ENCODE measurements at regions not wholly inside any gene's neighbourhood (a gene's known extent, or its start where the extent isn't known, plus 50 kb on each side); places are given as distances from the start of the nearest gene placed in this dataset.

DNA sequence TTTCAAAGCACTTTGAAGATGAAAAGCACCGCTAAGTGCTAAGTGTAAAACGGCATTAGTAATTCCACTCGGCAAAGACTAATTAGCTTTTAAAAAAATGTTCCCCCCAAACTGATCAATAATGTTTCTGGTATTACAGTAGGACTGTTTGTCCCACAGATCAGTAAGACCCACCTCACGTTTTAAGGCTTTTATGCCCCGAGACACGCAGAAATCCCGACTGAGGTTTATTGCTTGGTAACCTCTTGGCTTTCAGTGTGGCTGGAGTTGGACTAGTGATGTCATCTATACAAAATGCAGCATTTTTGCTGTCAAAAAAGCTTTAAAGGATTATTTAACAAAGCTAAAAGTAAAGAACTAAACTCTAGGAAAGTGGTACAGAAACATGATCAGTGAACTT lies 414.6 kb upstream of the PSMD7 start:
- no peak for DNase-seq (ENCODE audit: low spot score)

DNA sequence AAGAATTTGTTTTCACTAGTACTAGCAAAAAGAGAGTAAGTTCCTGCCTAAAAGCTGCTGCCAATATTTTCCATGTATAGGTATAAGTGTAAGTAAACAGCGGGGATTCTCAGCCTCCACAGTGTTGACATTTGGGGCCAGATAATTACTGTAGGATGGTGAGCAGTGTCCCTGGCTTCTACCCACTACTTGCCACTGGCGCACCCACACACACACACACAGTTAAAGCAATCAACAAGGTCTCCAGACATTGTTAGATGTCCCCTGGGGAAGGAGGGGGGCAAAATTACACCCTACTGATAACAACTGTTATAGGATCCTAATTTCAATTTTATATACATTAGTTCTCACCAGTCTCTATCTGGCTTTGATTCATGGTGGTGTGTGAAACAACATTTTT lies 417.0 kb upstream of the PSMD7 start:
- DNase-seq (ENCODE audit: low spot score) = no peak

DNA sequence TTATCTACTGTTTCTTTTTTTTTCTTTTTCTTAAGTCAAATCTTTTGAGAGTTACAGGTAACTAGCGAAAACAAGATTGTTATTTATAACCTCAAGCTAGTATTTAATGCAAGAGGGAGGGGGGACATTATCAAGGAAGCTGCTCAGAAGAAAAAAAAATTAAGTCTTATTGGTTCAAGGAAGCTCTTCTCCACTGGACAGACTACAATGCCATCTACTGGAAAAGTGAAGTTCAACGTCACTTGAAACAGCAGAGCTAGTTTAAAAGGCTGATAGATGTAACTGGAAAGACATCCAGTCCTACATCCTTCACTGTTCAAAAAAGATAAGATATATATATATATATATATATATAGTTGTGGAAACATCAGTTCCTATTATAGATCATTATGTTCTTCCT lies 418.0 kb upstream of the PSMD7 start:
- DNase-seq (ENCODE audit: low spot score) = peak; percentile 17

DNA sequence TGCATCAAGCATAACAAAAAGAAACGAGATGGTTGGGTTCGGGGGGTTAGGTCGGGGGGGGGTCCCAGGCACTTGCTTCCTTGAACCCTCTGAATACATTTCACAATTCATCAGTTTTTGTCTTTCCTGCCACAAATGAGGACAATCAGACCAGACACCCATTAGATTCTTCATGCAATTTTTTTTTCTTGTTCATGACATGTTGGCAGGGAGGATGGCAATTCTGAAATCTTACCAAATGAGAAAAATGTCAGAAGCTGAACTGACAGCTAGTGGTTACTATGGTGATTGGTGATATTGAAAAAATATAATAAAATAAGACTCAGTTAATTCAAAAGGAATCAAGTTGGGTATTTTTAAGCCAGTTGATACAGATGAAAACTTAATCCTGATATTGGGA lies 419.5 kb upstream of the PSMD7 start:
- DNase-seq (ENCODE audit: low spot score) = no peak

DNA sequence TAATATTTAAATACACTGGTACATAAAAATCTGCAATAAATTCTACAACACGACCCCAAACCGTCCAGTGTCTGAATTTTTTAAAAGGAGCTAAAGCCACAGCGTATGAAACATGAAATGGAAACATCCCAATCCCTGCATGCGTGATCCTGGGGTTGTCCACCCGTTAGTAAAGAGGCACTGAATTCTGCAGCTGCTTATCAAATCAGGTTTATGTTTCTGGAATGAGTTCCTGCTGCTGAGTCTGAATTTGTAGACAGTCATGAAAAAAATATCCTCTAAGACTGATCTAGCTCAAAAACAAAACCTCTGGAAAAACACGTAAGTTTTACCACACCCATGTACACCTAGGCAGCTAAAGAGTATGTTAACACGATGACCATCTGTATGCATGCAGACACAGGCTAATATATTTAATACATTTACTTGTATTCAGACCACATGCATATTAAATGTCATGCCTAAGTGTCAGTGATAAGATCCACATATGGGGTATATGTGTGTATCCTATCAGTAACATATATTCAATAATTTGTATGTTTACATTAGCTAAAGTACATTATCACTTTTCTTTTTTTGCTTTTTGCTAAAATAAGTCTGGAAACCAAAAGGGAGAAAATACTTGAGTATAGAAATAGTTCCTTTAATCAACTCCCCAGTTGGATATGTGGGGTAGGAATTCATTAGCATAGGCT lies 420.5 kb upstream of the PSMD7 start:
- no peak for DNase-seq (ENCODE audit: low spot score)

DNA sequence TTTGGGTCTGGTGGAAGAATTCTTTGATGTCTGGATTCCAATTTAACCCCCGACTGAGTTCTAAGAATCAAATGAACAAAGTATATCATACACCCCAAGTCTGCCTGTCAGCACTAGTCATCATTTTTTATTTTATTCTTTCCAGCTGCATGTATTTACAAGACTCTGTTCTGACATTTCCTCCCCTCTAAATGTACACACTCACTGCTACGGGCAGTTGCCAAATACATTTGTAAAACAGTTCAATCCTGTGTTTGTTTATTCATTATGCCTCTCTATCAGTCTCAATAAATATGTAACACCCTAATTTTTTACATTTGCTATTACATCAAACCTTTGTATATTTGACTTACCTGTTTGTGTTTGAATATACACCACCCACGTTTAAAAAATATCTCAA lies 422.3 kb upstream of the PSMD7 start:
- DNase-seq (ENCODE audit: low spot score) = no peak

DNA sequence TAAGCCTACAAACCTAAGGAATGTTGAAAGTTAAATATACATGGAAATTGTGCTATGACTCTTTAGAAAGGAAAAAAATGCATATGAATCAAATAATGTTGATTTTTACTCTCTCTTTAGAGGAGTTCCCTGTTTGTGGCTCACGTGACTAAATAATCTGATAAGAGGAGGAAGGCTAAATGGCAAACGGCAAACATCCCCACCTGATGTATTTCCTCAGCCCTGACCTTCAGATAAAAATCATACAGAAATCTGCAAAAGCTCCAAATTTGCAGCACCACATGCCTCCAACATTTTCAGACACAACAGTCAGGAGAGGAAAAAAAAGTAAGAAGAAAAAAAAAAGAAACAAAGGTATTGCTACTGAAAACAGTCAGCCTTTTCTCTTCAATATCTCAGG lies 423.0 kb upstream of the PSMD7 start:
- DNase-seq (ENCODE audit: low spot score) = no peak

DNA sequence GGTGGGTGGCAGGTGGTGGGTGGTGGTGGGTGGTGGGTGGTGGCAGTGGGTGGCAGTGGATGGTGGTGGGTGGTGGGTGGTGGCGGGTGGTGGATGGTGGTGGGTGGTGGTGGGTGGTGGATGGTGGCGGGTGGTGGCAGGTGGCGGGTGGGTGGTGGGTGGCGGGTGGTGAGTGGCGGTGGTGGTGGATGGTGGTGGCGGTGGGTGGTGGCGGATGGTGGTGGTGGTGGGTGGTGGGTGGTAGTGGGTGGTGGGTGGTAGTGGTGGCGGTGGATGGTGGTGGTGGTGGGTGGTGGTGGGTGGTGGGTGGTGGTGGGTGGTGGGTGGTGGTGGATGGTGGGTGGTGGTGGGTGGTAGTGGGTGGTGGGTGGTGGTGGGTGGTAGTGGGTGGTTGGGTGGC lies 423.8 kb upstream of the PSMD7 start:
- DNase-seq (ENCODE audit: low spot score) = no peak

DNA sequence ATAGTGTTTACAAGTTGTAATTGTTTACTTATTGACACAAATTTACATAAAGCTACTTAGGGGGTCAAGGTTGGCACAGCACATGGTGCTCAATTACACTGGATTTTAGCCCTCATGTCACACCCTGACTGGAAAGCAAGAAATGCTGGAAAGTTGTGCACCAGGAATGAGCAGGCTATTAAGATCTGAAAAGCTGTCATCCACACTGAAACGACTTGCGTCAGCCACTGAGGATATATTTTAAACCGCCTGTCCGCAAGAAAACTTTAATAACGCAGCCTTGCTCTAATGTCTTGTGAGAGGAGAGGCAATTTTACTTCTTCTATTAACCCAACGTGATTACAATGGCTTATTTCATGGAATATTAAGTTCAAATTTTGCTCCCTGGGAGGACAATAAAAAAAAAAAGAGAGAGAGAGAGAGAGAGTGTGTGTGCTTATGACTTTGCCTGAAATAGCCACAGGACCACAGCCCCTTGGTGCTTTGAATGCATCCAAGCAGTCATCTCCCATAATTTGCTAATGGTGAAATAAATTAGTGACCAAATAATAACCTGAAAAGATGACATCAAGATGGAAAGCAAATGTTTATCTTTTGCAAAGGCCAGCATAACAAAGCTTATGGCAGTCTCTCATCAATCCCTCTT lies 425.4 kb upstream of the PSMD7 start:
- no peak for DNase-seq (ENCODE audit: low spot score)

DNA sequence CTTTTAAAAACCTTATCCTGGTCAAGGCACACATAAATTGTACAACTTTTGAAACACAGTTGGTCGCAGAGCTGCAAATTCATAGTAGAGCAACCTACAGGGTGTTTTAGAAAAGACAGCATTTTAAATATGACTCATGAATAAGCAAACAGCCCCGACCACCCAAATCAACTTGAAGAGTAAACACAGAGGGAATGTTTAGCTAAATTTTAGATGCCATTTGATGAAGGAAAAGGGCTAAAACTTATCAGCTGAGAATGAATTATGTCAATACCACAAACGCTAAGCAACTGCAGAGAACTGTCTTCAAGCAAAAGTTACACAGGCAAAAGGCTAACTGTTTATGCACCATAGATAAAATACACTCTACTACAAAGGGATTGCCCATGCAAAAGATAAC lies 427.5 kb upstream of the PSMD7 start:
- no peak for DNase-seq (ENCODE audit: low spot score)

DNA sequence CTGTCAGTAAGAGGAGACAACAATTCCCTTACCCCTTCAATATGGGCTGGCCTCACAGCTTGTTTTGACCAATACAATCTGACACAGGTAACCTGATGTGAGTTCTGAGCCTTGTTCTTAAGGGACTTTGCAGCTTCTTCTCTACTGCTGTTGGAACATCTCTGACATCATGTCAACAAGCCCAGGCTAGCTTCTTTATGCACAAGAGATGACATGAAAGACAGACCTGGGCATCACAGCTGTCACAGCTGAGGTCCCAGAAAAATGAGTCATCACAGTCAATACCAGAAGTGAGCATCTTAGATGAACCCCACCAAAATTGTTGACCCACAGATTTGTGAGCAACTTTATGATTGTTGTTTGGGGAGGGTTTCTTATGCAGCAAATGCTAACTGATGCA lies 431.7 kb upstream of the PSMD7 start:
- DNase-seq (ENCODE audit: low spot score) = no peak

DNA sequence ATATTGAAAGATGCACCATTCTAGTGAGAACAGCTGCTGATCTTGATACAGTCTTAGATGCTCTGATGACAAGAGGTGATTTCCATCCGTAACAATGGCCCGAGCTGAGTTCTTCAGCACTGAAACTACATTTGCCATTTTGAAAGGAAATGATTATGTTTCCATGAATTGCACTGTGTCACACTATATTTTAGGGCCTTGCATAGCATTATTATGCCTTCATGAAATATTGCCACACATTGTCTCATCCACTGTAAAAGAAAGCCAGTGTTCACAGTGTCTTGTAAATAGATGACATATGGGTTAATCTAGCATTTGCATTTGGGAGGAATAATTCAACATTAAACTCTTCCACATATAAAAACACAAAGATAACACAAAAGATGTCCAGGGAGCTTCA lies 438.3 kb upstream of the PSMD7 start:
- DNase-seq (ENCODE audit: low spot score) = no peak

DNA sequence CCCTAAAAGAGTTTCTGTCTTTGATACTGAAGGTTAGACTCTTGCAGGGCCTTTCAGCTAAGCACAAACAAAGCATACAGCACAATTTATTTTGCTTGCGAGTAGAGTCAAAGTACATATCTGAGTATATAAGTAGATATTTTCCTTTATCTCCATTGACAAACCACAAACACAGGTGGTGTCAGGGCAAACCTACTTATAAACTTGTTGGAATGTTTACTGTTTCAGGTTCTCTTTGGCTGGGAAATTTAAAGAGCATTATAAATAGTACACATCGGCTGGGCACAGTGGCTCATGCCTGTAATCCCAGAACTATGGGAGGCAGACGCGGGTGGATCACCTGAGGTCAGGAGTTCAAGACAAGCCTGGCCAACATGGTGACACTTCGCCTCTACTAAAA lies 442.6 kb upstream of the PSMD7 start:
- DNase-seq (ENCODE audit: low spot score) = no peak

DNA sequence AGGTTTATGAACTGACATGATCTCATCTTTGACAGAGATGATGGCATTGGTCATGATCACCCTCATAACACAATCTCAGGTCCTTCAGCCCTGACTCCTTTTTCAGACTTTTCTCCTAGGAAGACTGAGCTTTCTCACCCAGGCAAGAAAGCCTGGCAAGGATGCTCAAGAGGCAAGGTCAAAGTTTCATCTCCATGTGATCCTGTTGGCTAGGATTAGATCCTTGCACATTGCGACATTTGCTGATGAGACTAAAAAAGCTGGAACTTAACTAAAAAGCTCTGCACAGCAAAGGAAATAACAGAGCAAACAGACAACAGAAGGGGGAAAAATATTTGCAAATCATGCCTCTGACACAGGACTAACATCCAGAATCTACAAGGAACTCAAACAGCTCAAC lies 444.1 kb upstream of the PSMD7 start:
- no peak for DNase-seq (ENCODE audit: low spot score)

DNA sequence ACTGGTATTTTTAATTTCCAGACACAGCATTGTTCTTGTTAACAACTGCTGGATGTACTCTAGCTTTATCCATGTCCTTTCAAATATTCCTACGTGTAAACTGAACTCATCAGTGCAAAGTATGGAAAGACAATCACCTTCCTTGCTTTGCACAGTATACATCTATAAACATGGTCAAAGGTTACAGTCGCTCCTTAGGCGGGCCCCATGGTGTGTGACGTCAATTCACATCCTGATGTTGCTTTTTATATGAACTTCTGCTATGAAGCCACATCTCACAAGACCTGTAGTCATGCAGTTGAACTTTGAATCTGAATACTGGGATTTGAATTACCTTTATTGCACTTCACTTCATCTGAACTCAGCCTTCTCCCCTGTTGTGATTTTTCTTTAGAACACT lies 447.6 kb upstream of the PSMD7 start:
- no peak for DNase-seq (ENCODE audit: low spot score)

DNA sequence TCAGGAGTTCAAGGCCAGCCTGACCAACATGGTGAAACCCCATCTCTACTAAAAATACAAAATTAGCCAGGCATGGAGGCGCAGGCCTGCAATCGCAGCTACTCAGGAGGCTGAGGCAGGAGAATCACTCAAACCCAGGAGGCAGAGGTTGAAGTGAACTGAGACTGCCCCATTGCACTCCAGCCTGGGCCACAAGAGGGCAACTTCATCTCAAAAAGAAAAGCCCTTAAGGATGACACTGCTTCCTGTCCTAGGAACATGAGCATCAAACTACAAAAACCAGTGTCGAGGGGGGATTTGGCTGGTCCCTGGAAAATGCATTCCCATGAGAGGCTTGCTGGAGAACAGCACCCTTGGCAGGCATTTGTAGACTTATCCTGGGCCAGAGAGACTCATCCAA lies 449.5 kb upstream of the PSMD7 start:
- no peak for DNase-seq (ENCODE audit: low spot score)

DNA sequence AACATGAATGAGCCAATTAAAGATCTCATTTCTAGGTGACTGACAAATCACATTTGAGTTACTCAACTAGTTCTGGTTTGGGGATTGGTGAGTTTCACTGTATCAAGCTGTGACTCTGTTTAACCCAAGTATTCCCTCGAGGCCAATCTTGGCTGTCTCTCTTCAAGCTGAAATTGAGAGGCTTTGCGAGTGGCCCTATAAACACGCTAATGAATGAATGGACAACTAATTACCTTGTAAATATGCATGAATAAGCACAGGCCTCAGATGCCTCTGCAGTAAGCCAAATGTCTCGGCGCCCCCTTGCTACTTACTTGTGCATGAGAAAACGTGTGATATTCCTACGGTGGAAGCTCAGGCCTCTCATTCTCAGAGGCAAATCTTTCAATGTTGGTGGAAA lies 450.3 kb upstream of the PSMD7 start:
- no peak for DNase-seq (ENCODE audit: low spot score)

DNA sequence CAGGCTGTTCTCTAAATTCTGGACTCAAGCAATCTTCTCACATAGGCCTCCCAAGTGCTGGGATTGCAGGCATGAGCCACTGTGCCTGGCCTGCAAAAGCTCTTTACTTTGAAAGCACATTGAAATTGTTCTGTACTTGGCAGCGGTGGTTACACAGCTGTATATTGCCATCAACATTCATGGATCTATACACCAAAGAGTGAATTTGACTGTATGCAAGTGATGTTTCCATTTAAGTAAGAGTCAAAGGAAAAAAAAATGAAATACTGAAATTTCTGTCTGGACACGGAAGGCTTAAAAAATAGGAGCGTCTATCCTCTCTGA lies 450.6 kb upstream of the PSMD7 start:
- DNase-seq (ENCODE audit: low spot score) = no peak

DNA sequence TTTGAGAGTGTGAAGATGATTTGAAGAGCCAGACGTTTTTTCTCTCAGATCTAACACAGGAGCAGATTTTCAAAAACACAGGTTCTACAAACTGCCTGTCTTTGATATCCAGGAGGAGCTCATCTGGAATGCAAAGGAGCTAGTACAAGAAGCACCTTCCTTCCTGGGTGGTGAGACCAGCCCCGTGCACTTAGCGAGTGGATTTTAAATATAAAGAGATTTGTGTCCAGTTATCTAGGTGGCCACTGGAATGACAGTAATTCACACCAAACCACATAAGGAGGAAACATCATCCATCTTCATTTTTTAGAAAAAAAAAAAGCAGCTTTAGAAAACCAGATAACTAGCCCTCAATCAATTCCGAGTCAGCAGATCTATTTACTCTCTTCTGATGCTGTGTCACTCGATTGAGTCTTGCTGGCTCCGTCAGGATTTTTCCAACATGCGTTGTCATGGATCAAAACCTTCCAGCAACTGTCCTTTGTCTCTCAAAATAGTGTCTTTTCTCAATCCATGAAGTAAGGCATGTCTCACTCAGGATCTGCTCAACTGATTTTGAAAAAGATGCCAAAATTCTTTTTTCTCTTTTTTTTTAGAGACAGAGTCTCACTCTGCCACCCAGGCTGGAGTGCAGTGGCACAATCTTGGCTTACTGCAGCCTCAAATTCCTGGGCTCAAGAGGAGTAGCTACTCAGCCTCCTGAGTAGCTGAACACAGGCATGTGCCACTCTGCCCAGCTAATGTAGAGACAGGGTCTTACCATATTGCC lies 451.2 kb upstream of the PSMD7 start:
- no peak for DNase-seq (ENCODE audit: low spot score)

DNA sequence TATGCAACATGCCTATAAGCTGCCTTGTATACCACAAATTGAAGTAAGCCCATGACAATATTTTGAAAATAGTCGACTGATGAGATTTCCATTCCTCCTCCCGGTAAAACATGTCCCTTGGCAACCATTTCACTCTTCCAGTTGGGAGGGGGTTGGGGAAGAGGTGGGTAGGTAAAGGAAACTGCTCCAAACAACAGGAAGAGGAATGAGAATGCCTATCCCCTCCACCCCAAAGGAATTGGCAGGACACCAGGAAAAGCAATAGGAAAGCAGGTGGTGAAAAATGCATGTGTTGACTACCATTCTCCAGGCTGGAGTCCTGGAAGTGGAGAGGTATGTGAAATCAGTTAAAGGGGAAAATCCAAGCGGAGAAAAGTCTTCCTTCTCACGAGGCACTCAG lies 455.9 kb upstream of the PSMD7 start:
- no peak for DNase-seq (ENCODE audit: low spot score)

DNA sequence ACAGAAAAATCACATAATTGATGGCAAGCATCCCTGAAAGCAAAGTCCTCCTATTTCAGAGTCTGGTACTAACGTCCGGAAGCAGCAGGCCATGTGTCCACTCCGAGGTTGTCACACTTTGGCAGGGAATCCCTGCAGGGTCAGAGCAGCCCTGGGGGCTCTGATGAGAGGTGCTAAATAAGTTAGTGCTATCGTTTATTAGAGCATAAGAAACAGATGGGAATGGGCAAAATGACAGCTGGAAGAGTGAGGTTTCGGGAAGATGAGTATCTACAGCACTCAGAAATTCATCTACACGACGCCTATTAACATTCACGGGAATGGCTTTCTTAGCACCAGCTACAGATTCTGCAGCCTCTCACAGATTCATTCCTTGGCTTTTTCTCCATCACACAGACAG lies 465.4 kb upstream of the PSMD7 start:
- DNase-seq (ENCODE audit: low spot score) = no peak

DNA sequence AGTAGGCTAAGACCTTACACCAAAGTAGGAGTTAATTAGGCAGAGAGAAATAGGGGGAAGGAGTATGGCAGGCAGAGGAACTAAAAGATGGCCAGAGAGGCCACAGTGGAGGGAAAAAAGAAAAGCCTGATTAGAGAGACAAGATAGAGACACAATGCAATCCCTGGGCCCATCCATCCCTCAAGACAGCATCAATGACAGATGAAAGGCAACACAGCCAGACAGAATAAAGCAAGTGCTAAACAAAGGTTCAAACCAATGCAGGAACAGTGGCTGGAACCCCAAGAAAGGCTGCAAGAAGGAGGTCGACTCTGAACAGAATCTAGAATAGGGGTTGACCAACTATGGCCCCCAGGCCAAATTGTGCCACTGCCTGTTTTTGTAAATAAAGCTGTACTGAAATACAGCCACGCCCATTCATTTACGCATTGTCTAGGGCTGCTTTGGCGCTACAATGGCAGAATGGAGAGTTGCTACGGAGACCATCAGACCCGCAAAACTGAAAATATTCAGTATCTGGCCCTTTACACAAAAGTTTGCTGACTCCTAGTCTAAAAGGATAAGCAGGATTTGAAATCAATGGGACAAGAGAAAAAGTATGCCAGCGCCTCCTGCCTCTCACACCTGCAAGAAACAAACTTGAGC lies 473.3 kb upstream of the PSMD7 start:
- no peak for DNase-seq (ENCODE audit: low spot score)
